HG03520 (cell line): ENCODE measurements at regions not wholly inside any gene's neighbourhood (a gene's known extent, or its start where the extent isn't known, plus 50 kb on each side); places are given as distances from the start of the nearest gene placed in this dataset.

Source experiments
- ATAC-seq: cut with Tn5 transposase; IDR thresholded peaks from one replicate; pipeline ENCODE4 v1.9.1; 2021; ENCODE audit warnings: mild to moderate bottlenecking, moderate library complexity; ENCODE audit not compliant: unreplicated experiment

- ATAC-seq: peak; percentile 32
These were observed 108.1 kb downstream of the DHX15 start for GRCh38 chr4:24476282-24476681.

GRCh38 chr4:24475756-24476155 is 108.6 kb downstream of the DHX15 start:
- ATAC-seq: no peak

GRCh38 chr4:24473309-24473721 is 111.0 kb downstream of the DHX15 start:
- ATAC-seq: no peak

GRCh38 chr4:24472514-24473308 is 111.6 kb downstream of the DHX15 start:
- ATAC-seq: peak; percentile 63

- ATAC-seq: no peak
These were observed 112.2 kb downstream of the DHX15 start for GRCh38 chr4:24472161-24472510.

- no peak for ATAC-seq
These were observed 112.7 kb downstream of the DHX15 start for GRCh38 chr4:24471486-24472160.

GRCh38 chr4:24470666-24471485 is 113.5 kb downstream of the DHX15 start:
- no peak for ATAC-seq

- ATAC-seq: no peak
These were observed 116.3 kb downstream of the DHX15 start for GRCh38 chr4:24468071-24468470.

GRCh38 chr4:24464566-24464965 is 119.8 kb downstream of the DHX15 start:
- no peak for ATAC-seq

- ATAC-seq: no peak
These were observed 127.9 kb downstream of the DHX15 start for GRCh38 chr4:24456431-24456830.

- no peak for ATAC-seq
These were observed 130.4 kb downstream of the DHX15 start for GRCh38 chr4:24453951-24454350.

GRCh38 chr4:24451870-24452269 is 132.5 kb downstream of the DHX15 start:
- no peak for ATAC-seq

- no peak for ATAC-seq
These were observed 141.2 kb downstream of the DHX15 start for GRCh38 chr4:24443200-24443599.

- ATAC-seq: no peak
These were observed 143.6 kb downstream of the DHX15 start for GRCh38 chr4:24440765-24441164.

GRCh38 chr4:24434241-24434640 is 150.1 kb downstream of the DHX15 start:
- ATAC-seq: no peak

GRCh38 chr4:24433515-24434214 is 150.7 kb downstream of the DHX15 start:
- ATAC-seq: no peak

GRCh38 chr4:24428850-24429249 is 155.5 kb downstream of the DHX15 start:
- no peak for ATAC-seq

GRCh38 chr4:24426557-24426956 is 157.8 kb downstream of the DHX15 start:
- ATAC-seq: no peak

GRCh38 chr4:24425863-24426262 is 158.5 kb downstream of the DHX15 start:
- ATAC-seq: no peak

GRCh38 chr4:24423670-24424069 is 160.7 kb downstream of the DHX15 start:
- no peak for ATAC-seq

- no peak for ATAC-seq
These were observed 161.7 kb downstream of the DHX15 start for GRCh38 chr4:24422644-24423043.
